HFFc6 (cell line): ENCODE measurements at regions not wholly inside any gene's neighbourhood (a gene's known extent, or its start where the extent isn't known, plus 50 kb on each side); places are given as distances from the start of the nearest gene placed in this dataset.

Source experiments
- DNase-seq: peaks from one replicate; pipeline ENCODE4 v3.0.0-alpha.2; 2018
- H3K27ac Mint-ChIP-seq: 2 replicates; pipeline ENCODE4 v1.8.0; 2020; ENCODE audit warnings: mild to moderate bottlenecking, mixed read lengths
- H3K27me3 Mint-ChIP-seq: 2 replicates; pipeline ENCODE4 v1.8.0; 2021; ENCODE audit warnings: mild to moderate bottlenecking, moderate library complexity, mixed read lengths; ENCODE audit not compliant: insufficient read depth
- H3K36me3 Mint-ChIP-seq: 2 replicates; pipeline ENCODE4 v1.8.0; 2021; ENCODE audit warnings: low read depth, mixed read lengths
- H3K4me1 Mint-ChIP-seq: 2 replicates; pipeline ENCODE4 v1.8.0; 2020; ENCODE audit warnings: low read depth, mixed read lengths
- H3K4me3 Mint-ChIP-seq: 2 replicates; pipeline ENCODE4 v1.8.0; 2020; ENCODE audit warnings: mild to moderate bottlenecking, moderate library complexity, mixed read lengths
- H3K9me3 Mint-ChIP-seq: 2 replicates; pipeline ENCODE4 v1.8.0; 2020; ENCODE audit warnings: mild to moderate bottlenecking, mixed read lengths
- TF ChIP-seq, protein P1 (sequence below): fragments of 200-600 bp; sonication (generic); IDR thresholded peaks from 2 replicates; pipeline ENCODE4 v1.5.0; 2021; ENCODE audit warnings: antibody characterized with exemption, mild to moderate bottlenecking

DNA sequence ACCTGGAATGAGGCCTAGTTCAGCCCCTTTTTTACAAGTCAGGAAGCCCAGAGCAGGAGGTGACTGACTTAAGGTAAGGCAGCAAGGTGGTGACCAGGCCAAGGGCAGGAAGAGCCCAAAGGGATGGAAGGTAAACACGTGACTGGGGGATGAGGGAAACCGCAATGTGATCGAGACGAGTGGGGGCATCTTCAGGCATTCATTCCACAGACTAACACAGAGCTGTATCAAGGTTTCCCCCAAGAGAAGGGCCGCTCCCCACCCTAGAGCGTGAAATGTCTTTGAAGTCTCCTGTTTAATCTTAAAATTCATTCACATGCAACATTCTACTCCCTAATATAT, 76.3 kb upstream of the PIM1 start:
- TF ChIP-seq, protein P1, sequence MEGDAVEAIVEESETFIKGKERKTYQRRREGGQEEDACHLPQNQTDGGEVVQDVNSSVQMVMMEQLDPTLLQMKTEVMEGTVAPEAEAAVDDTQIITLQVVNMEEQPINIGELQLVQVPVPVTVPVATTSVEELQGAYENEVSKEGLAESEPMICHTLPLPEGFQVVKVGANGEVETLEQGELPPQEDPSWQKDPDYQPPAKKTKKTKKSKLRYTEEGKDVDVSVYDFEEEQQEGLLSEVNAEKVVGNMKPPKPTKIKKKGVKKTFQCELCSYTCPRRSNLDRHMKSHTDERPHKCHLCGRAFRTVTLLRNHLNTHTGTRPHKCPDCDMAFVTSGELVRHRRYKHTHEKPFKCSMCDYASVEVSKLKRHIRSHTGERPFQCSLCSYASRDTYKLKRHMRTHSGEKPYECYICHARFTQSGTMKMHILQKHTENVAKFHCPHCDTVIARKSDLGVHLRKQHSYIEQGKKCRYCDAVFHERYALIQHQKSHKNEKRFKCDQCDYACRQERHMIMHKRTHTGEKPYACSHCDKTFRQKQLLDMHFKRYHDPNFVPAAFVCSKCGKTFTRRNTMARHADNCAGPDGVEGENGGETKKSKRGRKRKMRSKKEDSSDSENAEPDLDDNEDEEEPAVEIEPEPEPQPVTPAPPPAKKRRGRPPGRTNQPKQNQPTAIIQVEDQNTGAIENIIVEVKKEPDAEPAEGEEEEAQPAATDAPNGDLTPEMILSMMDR = no peak
- DNase-seq = no peak
- Mint-ChIP-seq H3K9me3 (no peaks in the 10 kb centered on the region), H3K27me3 (peaks cover 3% of the 10 kb centered on the region), H3K4me3 (no peak overlapping the region), H3K27ac (no peak overlapping the region), H3K4me1 (no peaks in the 10 kb centered on the region), H3K36me3 (no peaks in the 10 kb centered on the region)

DNA sequence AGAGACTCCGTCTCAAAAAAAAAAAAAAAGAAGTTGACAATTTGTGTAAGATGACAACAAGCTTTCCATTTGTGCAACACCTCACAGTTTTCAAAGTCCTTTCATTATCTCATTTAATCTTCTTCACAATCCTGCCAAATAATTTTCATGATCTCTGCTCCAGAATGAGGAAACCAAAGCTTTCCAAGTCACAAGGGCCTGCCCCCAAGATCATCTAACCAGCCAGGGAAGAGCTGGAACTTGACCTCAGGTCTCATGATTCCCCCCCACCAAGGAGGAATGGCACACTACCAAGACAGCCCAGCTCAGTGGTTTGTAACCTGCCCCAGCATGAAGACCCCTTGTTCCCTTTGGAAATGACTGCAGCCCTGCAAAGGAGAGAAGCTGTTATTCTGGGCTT, 74.0 kb upstream of the PIM1 start:
- Mint-ChIP-seq H3K27me3 (peaks cover 5% of the 10 kb centered on the region), H3K4me3 (no peak overlapping the region), H3K27ac (no peak overlapping the region), H3K4me1 (no peaks in the 10 kb centered on the region), H3K36me3 (no peaks in the 10 kb centered on the region), H3K9me3 (no peaks in the 10 kb centered on the region)
- no peak for DNase-seq
- TF ChIP-seq, protein P1 = no peak

DNA sequence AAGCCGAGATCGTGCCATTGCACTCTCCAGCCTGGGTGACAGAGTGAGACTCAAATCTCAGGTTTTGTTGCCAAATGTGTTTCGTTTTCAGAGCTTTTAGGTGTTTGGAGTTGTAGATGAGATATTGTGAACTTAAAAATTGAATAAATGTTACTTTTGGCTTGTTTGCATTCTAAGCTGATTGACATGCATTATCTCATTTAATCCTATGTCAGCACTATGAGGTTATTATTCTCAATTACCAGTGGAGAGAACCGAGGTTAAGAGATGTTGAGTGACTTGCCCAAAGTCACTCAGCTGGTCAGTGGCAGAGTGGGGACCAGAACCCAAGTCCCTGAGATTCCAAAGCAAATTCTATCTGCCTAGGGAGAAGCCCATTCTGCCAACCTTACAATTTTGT, 72.6 kb upstream of the PIM1 start:
- Mint-ChIP-seq H3K27me3 (peaks cover 5% of the 10 kb centered on the region), H3K9me3 (no peaks in the 10 kb centered on the region), H3K36me3 (no peaks in the 10 kb centered on the region), H3K4me1 (peaks cover 7% of the 10 kb centered on the region), H3K27ac (no peak overlapping the region), H3K4me3 (no peak overlapping the region)
- TF ChIP-seq, protein P1 = no peak
- no peak for DNase-seq

DNA sequence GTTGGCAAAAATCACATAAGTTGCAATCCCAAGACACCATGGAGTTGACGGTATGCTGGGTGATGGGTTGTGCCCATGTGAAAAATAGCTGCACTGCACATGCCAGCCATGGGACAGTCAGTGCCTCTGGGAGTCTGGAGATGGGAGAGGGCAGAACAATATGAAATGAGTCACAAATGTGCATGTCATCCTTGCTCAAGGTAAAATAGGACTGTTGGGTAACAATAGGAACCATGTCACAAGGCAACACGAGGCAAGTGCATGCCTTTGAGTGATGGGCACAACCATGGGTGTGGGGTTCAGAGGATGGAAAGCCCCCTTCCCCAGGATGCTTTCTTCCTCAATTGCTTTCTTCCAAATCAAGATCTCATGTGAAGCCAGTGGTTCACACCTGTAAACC, 70.5 kb upstream of the PIM1 start:
- Mint-ChIP-seq H3K36me3 (no peaks in the 10 kb centered on the region), H3K4me1 (peaks cover 21% of the 10 kb centered on the region), H3K9me3 (no peaks in the 10 kb centered on the region), H3K4me3 (no peak overlapping the region), H3K27ac (no peak overlapping the region), H3K27me3 (peaks cover 5% of the 10 kb centered on the region)
- TF ChIP-seq, protein P1 = no peak
- peak; percentile 31 for DNase-seq

DNA sequence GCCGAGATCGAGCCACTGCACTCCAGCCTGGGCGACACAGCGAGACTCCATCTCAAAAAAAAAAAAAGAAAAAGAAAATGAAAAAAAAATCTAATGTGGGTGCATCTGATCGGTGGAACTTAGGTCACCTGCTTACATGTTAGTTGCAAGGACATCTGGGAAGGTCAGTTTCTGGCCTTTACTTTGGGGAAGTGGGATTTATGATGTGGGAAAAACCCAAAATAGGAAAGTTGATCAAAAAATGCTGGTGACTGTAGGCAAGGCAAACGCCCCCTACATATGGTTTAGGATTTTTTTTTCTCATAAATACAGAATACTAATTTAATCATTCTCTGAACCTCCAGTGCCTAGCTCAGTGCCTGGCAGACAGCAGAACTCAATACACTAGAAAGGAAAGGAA, 69.2 kb upstream of the PIM1 start:
- H3K4me3 Mint-ChIP-seq = no peak overlapping the region
- TF ChIP-seq, protein P1 = 0 out of 2 replicates have a peak, but pooled peaks have one; percentile 24
- H3K4me1 Mint-ChIP-seq = peaks cover 21% of the 10 kb centered on the region
- no peak for DNase-seq
- no peaks in the 10 kb centered on the region for H3K9me3 Mint-ChIP-seq
- peak overlapping the region; percentile 60; the same call in 1 of the 2 replicates for H3K27ac Mint-ChIP-seq
- H3K27me3 Mint-ChIP-seq = peaks cover 2% of the 10 kb centered on the region
- H3K36me3 Mint-ChIP-seq = no peaks in the 10 kb centered on the region

DNA sequence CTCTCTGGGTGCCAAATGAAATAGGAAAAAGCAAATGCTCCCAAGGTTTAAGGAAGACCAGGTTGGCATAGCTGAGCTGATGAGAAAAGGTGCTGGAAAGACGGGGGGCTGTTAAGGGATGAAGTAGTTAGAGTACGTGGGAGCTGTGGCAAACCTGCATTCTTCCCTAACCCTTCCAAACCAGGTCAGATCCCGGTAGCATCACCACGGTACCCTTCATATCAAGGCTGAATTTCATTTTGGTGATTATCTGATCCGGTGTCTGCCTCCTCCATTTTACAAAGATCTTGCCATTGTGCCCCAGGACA, 68.0 kb upstream of the PIM1 start:
- Mint-ChIP-seq H3K9me3 (no peaks in the 10 kb centered on the region), H3K4me1 (peaks cover 21% of the 10 kb centered on the region), H3K27ac (peak overlapping the region; percentile 91), H3K36me3 (no peaks in the 10 kb centered on the region), H3K4me3 (peak overlapping the region; percentile 78), H3K27me3 (peaks cover 2% of the 10 kb centered on the region)
- TF ChIP-seq, protein P1 = no peak
- no peak for DNase-seq
